ENCODE measurements at regions not wholly inside any gene's neighbourhood (a gene's known extent, or its start where the extent isn't known, plus 50 kb on each side); places are given as distances from the start of the nearest gene placed in this dataset.

DNA sequence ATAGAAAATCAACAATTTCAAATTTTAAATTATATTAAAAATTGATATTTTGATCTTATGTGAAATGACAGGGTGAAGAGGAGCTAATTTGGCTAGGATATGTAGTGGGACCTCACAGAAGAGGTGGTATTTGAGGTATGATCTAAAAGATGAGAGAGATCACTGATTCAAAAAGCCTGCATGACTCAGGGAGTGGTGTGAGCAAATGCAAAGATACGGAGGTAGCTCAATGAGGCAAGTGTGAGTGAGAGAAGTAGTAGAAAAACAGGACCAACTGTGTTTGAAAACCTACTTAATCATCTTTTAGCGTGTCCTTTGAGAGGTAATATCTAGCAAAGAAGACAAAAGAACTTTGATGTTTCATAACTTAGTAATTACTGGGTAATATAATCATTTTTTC, 557.5 kb downstream of the DSC3 start:
- TF ChIP-seq EZH2 (IDR thresholded peaks at IDR 0.05; ENCODE audit: borderline replicate concordance, insufficient read depth, low read depth, low read length, poor library complexity, severe bottlenecking) (no peak), CTCF (IDR thresholded peaks at IDR 0.05) (no peak)

All from B cell (primary cell).